PC-3 (cell line): ENCODE measurements at regions not wholly inside any gene's neighbourhood (a gene's known extent, or its start where the extent isn't known, plus 50 kb on each side); places are given as distances from the start of the nearest gene placed in this dataset.

Experiments used
- EZH2 ChIP-seq: fragments of 300-600 bp; sonication (generic); IDR thresholded peaks from one replicate; pipeline ENCODE4 v1.6.1; 2017; ENCODE audit warnings: antibody characterized with exemption, mild to moderate bottlenecking, low read length; ENCODE audit not compliant: unreplicated experiment
- EZH2phosphoT487 ChIP-seq: fragments of 300-600 bp; sonication (generic); IDR thresholded peaks from 2 replicates; pipeline ENCODE4 v1.6.1; 2018; ENCODE audit warnings: mild to moderate bottlenecking, antibody characterized with exemption, low read length, borderline replicate concordance
- TF ChIP-seq, protein P1 (sequence below): fragments of 300-600 bp; sonication (generic); conservative IDR thresholded peaks from 2 replicates; pipeline ENCODE4 v1.5.1; 2017; ENCODE audit warnings: antibody characterized with exemption, low read depth, mild to moderate bottlenecking, low read length

DNA sequence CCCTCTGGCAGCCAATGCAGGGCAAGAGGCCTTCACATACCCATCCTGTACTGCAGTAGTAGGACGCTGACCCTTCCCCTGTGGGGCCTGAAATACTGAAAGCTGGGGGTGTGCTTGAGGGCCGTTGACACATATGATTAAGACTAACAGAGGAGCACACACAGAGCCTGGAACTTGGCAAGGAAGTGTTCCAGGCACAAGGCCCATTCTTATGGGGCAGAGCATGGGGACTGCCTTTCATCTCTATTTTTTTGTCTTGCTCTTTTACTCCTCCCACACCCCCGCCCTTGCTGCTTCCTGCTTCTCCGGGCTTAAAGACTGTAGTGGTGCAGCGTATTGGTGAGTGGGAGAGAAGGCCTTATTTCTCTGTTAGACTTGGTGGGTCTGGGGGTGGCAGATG lies 137.4 kb downstream of the BACH1 start:
- TF ChIP-seq, protein P1, sequence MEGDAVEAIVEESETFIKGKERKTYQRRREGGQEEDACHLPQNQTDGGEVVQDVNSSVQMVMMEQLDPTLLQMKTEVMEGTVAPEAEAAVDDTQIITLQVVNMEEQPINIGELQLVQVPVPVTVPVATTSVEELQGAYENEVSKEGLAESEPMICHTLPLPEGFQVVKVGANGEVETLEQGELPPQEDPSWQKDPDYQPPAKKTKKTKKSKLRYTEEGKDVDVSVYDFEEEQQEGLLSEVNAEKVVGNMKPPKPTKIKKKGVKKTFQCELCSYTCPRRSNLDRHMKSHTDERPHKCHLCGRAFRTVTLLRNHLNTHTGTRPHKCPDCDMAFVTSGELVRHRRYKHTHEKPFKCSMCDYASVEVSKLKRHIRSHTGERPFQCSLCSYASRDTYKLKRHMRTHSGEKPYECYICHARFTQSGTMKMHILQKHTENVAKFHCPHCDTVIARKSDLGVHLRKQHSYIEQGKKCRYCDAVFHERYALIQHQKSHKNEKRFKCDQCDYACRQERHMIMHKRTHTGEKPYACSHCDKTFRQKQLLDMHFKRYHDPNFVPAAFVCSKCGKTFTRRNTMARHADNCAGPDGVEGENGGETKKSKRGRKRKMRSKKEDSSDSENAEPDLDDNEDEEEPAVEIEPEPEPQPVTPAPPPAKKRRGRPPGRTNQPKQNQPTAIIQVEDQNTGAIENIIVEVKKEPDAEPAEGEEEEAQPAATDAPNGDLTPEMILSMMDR = no peak
- TF ChIP-seq EZH2phosphoT487 = no peak
- TF ChIP-seq EZH2 = no peak
